GM12878 (cell line): ENCODE measurements at regions not wholly inside any gene's neighbourhood (a gene's known extent, or its start where the extent isn't known, plus 50 kb on each side); places are given as distances from the start of the nearest gene placed in this dataset.

ENCODE experiments used
- ATAC-seq: fragments of 200-7000 bp; cut with Tn5 transposase; 3 replicates; pipeline ENCODE4 v1.9.1; 2020; ENCODE audit warnings: mild to moderate bottlenecking, moderate library complexity
- BruUV-seq: library from RNA; stranded (reverse); fragments of 400-500 nt; replicated peaks from 2 replicates; lab custom pipeline; 2021; lab: Mats Ljungman, UMichigan
- CTCF ChIA-PET: fragments of 300-600 bp; sonication (Branson Sonifier 250); formaldehyde crosslinking; extraction: SDS; loops from one replicate; lab custom pipeline; 2021; ENCODE audit warnings: inconsistent platforms; lab: Yijun Ruan, JAX
- POLR2A ChIA-PET: fragments of 350-600 bp; formaldehyde crosslinking; extraction: SDS; loops from one replicate; lab custom pipeline; 2021; ENCODE audit warnings: inconsistent platforms; lab: Charles Lee
- RAD21 ChIA-PET: fragments of 300-600 bp; sonication (Branson Sonifier 250); formaldehyde crosslinking; loops from one replicate; lab custom pipeline; 2023; ENCODE audit warnings: antibody characterized with exemption; ENCODE audit not compliant: unreplicated experiment; lab: Charles Lee
- SMC1A ChIA-PET: fragments of 300-600 bp; sonication (Branson Sonifier 250); formaldehyde crosslinking; loops from one replicate; lab custom pipeline; 2023; ENCODE audit not compliant: unreplicated experiment, uncharacterized antibody; lab: Charles Lee
- DNase-seq: peaks from one replicate; pipeline ENCODE4 v3.0.0-alpha.2; 2011; ENCODE audit warnings: low read depth, low spot score
- FAIRE-seq: peaks from 3 replicates; lab custom pipeline; 2011; peaks lifted over from hg19 to GRCh38; lab: Jason Lieb, UNC
- H2AFZ ChIP-seq: 2 replicates; pipeline ENCODE4 v1.6.0; 2011; ENCODE audit warnings: low read depth, low read length, control low read depth; ENCODE audit not compliant: control insufficient read depth
- H3K27ac ChIP-seq: 2 replicates; pipeline ENCODE4 v1.5.1; 2011; ENCODE audit warnings: control low read depth; ENCODE audit not compliant: control insufficient read depth, insufficient read depth
- H3K27me3 ChIP-seq, 2 experiments: replicated peaks in 1 of 2; 2 replicates each; pipeline versions ENCODE4 v1.6.0 to v1.6.1; 2011; ENCODE audit warnings: low read length in 1 of 2; ENCODE audit not compliant: control insufficient read depth in 2 of 2, insufficient read depth in 2 of 2
- H3K36me3 ChIP-seq, 2 experiments: 2 replicates each; pipeline ENCODE4 v1.5.1; 2011; ENCODE audit warnings: low read length in 1 of 2; ENCODE audit not compliant: control insufficient read depth in 2 of 2, insufficient read depth in 2 of 2
- H3K4me1 ChIP-seq: 2 replicates; pipeline ENCODE4 v1.6.1; 2011; ENCODE audit warnings: mild to moderate bottlenecking, low read length, moderate library complexity, mixed read lengths; ENCODE audit not compliant: control insufficient read depth, insufficient read depth
- H3K4me2 ChIP-seq: 2 replicates; pipeline ENCODE4 v1.6.0; 2011; ENCODE audit warnings: control low read depth; ENCODE audit not compliant: control insufficient read depth, insufficient read depth
- H3K4me3 ChIP-seq: fragments of 200-600 bp; sonication (generic); 2 replicates; pipeline ENCODE4 v1.5.1; 2016
- H3K79me2 ChIP-seq: 2 replicates; pipeline ENCODE4 v1.6.0; 2011; ENCODE audit warnings: low read length; ENCODE audit not compliant: control insufficient read depth, insufficient read depth
- H3K9ac ChIP-seq: 2 replicates; pipeline ENCODE4 v1.8.0; 2011; ENCODE audit warnings: low read length, control low read depth, mixed read lengths; ENCODE audit not compliant: control insufficient read depth, insufficient read depth
- H3K9me3 ChIP-seq: replicated peaks from 3 replicates; pipeline ENCODE4 v1.5.1; 2011; ENCODE audit warnings: mild to moderate bottlenecking, low read length; ENCODE audit not compliant: control insufficient read depth, insufficient read depth
- H4K20me1 ChIP-seq: 2 replicates; pipeline ENCODE4 v1.6.0; 2011; ENCODE audit not compliant: control insufficient read depth, insufficient read depth
- ATF2 ChIP-seq: IDR thresholded peaks from 2 replicates; pipeline ENCODE4 v1.6.1; 2012; ENCODE audit warnings: low read length, inconsistent platforms
- CTCF ChIP-seq, 3 experiments: IDR thresholded peaks in 2 of 3; conservative IDR thresholded peaks in 1 of 3; 2 replicates each; pipeline ENCODE4 v1.5.1; 2011; ENCODE audit warnings: low read depth in 3 of 3, low read length in 3 of 3, mild to moderate bottlenecking in 3 of 3, control low read depth in 2 of 3, moderate library complexity in 2 of 3, inconsistent platforms in 1 of 3, mixed read lengths in 1 of 3; ENCODE audit not compliant: control insufficient read depth in 2 of 3, insufficient read depth in 1 of 3; ENCODE audit errors: extremely low read depth in 1 of 3
- DPF2 ChIP-seq: fragments of 450-650 bp; IDR thresholded peaks from 2 replicates; pipeline ENCODE4 v1.6.1; 2017; ENCODE audit warnings: mild to moderate bottlenecking
- EED ChIP-seq: sonication (generic); IDR thresholded peaks from 2 replicates; pipeline ENCODE4 v1.6.1; 2016; ENCODE audit warnings: antibody characterized with exemption, low read depth
- HDAC2 ChIP-seq: fragments of 200-600 bp; sonication (generic); IDR thresholded peaks from 2 replicates; pipeline ENCODE4 v1.6.1; 2017
- HDAC6 ChIP-seq: fragments of 200-600 bp; sonication (generic); IDR thresholded peaks from one replicate; pipeline ENCODE4 v1.8.0; 2017; ENCODE audit warnings: antibody characterized with exemption; ENCODE audit not compliant: unreplicated experiment
- MEF2B ChIP-seq: fragments of 450-650 bp; IDR thresholded peaks from 2 replicates; pipeline ENCODE4 v1.6.1; 2018; ENCODE audit warnings: mild to moderate bottlenecking, moderate library complexity; ENCODE audit not compliant: partially characterized antibody, poor library complexity, severe bottlenecking
- MTA2 ChIP-seq: fragments of 450-650 bp; IDR thresholded peaks from 2 replicates; pipeline ENCODE4 v1.6.1; 2016; ENCODE audit warnings: low read depth, mild to moderate bottlenecking, moderate library complexity
- PKNOX1 ChIP-seq: fragments of 450-650 bp; IDR thresholded peaks from 2 replicates; pipeline ENCODE4 v1.6.1; 2016; ENCODE audit warnings: mild to moderate bottlenecking
- RAD21 ChIP-seq: IDR thresholded peaks from 2 replicates; pipeline ENCODE4 v1.6.1; 2011; ENCODE audit warnings: mild to moderate bottlenecking, low read depth, low read length, moderate library complexity; ENCODE audit not compliant: insufficient read depth
- RAD51 ChIP-seq: fragments of 450-650 bp; IDR thresholded peaks from 2 replicates; pipeline ENCODE4 v1.6.1; 2016; ENCODE audit warnings: moderate library complexity, mild to moderate bottlenecking, inconsistent platforms
- RBBP5 ChIP-seq: fragments of 200-600 bp; sonication (generic); conservative IDR thresholded peaks from 2 replicates; pipeline ENCODE4 v1.6.1; 2016
- SMC3 ChIP-seq: IDR thresholded peaks from 2 replicates; pipeline ENCODE4 v1.6.1; 2011; ENCODE audit warnings: low read length, improper control_type of control experiment, borderline replicate concordance
- SRF ChIP-seq, 2 experiments: IDR thresholded peaks; 2 replicates each; pipeline ENCODE4 v1.6.1; 2011; ENCODE audit warnings: low read depth in 2 of 2, low read length in 2 of 2, mild to moderate bottlenecking in 1 of 2, moderate library complexity in 1 of 2
- STAT1 ChIP-seq: fragments of 450-650 bp; conservative IDR thresholded peaks from 2 replicates; pipeline ENCODE4 v1.6.1; 2014; ENCODE audit warnings: antibody characterized with exemption, mild to moderate bottlenecking
- TCF12 ChIP-seq: IDR thresholded peaks from 2 replicates; pipeline ENCODE4 v1.6.1; 2011; ENCODE audit warnings: low read depth, mild to moderate bottlenecking, low read length
- WGBS: methylation state at CpG from one replicate; pipeline ENCODE4 v1.1.6; 2016; ENCODE audit warnings: low lambda C conversion rate; ENCODE audit not compliant: insufficient replicate concordance, insufficient coverage; ENCODE audit errors: missing lambda C conversion rate; 5-methylcytosine and 5-hydroxymethylcytosine counted together
- in situ Hi-C: fragments of 300-500 bp; cut with MboI; formaldehyde crosslinking; loops from 9 replicates; pipeline ENCODE4 v1.14.3; 2018; ENCODE audit warnings: mixed read lengths
- intact Hi-C: fragments of 100-400 bp; cut with micrococcal nuclease; formaldehyde crosslinking; loops from one replicate; pipeline ENCODE4 v1.14.2; 2022; ENCODE audit not compliant: unreplicated experiment

GRCh38 chr1:143698016-143698415 is 273.8 kb downstream of the FAM72C start:
- no peak overlapping the region for H3K4me2 ChIP-seq
- BruUV-seq: no TSS peak
- H3K27ac ChIP-seq: no peak overlapping the region
- H3K27me3 ChIP-seq: peaks cover 0 to 2% of the 10 kb centered on the region in 2 experiments; a peak in 2 of 4 replicates
- H4K20me1 ChIP-seq: no peaks in the 10 kb centered on the region
- no peaks in the 10 kb centered on the region for H3K9me3 ChIP-seq
- POLR2A ChIA-PET: no interaction called here
- in situ Hi-C loops (no loop called here), intact Hi-C loops (no loop called here)
- 31% methylated on average over 21 of the region's 21 CpGs for WGBS
- H3K79me2 ChIP-seq: no peaks in the 10 kb centered on the region
- FAIRE-seq: no peak
- peak; percentile 35; the same call in 1 of the 2 replicates for TF ChIP-seq RAD21
- TF ChIP-seq DPF2: no peak
- peak; percentile 31; the same call in 1 of the 2 replicates for TF ChIP-seq SMC3
- TF ChIP-seq CTCF (IDR thresholded peaks at IDR 0.05 in 2 of 3, conservative IDR thresholded peaks at IDR 0.05 in 1 of 3; ENCODE audit: control insufficient read depth in 2 of 3, extremely low read depth in 1 of 3, insufficient read depth in 1 of 3, low read depth in 3 of 3, low read length in 3 of 3): peak; percentile 46 to 60 (median 50)
- TF ChIP-seq MEF2B: no peak
- DNase-seq: no peak
- no peak for ATAC-seq
- H3K9ac ChIP-seq: no peak overlapping the region
- RAD21 ChIA-PET: no interaction called here
- H2AFZ ChIP-seq: no peak overlapping the region
- CTCF ChIA-PET: no interaction called here
- SMC1A ChIA-PET: no interaction called here
- no peaks in the 10 kb centered on the region for H3K36me3 ChIP-seq
- H3K4me3 ChIP-seq: no peak overlapping the region
- H3K4me1 ChIP-seq: no peaks in the 10 kb centered on the region

- no peaks in the 10 kb centered on the region for H3K4me1 ChIP-seq
- in situ Hi-C loops: no loop called here
- DNase-seq (no peak), FAIRE-seq (no peak), ATAC-seq (no peak)
- ChIA-PET RAD21 (no interaction called here), SMC1A (no interaction called here), POLR2A (no interaction called here), CTCF (no interaction called here)
- H3K27me3 ChIP-seq: peaks cover 1 to 2% of the 10 kb centered on the region in 2 experiments; a peak in 3 of 4 replicates
- intact Hi-C loops: no loop called here
- BruUV-seq: no TSS peak
- H3K36me3 ChIP-seq: no peaks in the 10 kb centered on the region
- no peak overlapping the region for H3K4me2 ChIP-seq
- H3K27ac ChIP-seq: no peak overlapping the region
- WGBS: 4% methylated on average over 3 of the region's 3 CpGs
- H3K79me2 ChIP-seq: no peaks in the 10 kb centered on the region
- H3K9ac ChIP-seq: no peak overlapping the region
- no peaks in the 10 kb centered on the region for H4K20me1 ChIP-seq
- H2AFZ ChIP-seq: no peak overlapping the region
- H3K9me3 ChIP-seq: no peaks in the 10 kb centered on the region
- no peak overlapping the region for H3K4me3 ChIP-seq
- TF ChIP-seq MTA2 (no peak), RAD51 (no peak), SRF (IDR thresholded peaks at IDR 0.05; ENCODE audit: low read depth in 2 of 2, low read length in 2 of 2) (no peak), TCF12 (no peak), ATF2 (no peak), RBBP5 (no peak), EED (no peak), PKNOX1 (no peak), STAT1 (no peak), HDAC6 (no peak), HDAC2 (no peak)
Measured at GRCh38 chr1:143694085-143694484, 277.7 kb downstream of the FAM72C start.
